K562 (cell line): ENCODE measurements at regions not wholly inside any gene's neighbourhood (a gene's known extent, or its start where the extent isn't known, plus 50 kb on each side); places are given as distances from the start of the nearest gene placed in this dataset.

Source experiments
- ATAC-seq: fragments of 200-7000 bp; cut with Tn5 transposase; 3 replicates; pipeline ENCODE4 v1.9.1; 2020; ENCODE audit warnings: moderate library complexity
- BruUV-seq: library from RNA; stranded (reverse); fragments of 400-500 nt; replicated peaks from 2 replicates; lab custom pipeline; 2021; lab: Mats Ljungman, UMichigan
- CTCF ChIA-PET: fragments of 300-600 bp; formaldehyde crosslinking; extraction: SDS; loops from one replicate; lab custom pipeline; 2021; ENCODE audit warnings: low intra/inter-chr PET ratio; lab: Yijun Ruan, JAX
- POLR2A ChIA-PET: fragments of 300-600, 350-650 bp; sonication (Branson Sonifier 250); formaldehyde crosslinking; extraction: SDS; loops from one replicate; lab custom pipeline; 2021; ENCODE audit warnings: antibody characterized with exemption, inconsistent platforms; lab: Yijun Ruan, JAX
- DNase-seq, 4 experiments: peaks; one replicate each; pipeline versions ENCODE4 v3.0.0 to v3.0.0-alpha.2; 2011 to 2018; ENCODE audit warnings: low spot score in 3 of 4, mixed read lengths in 3 of 4; ENCODE audit errors: extremely low read depth in 1 of 4
- FAIRE-seq: peaks from 2 replicates; lab custom pipeline; 2011; peaks lifted over from hg19 to GRCh38; lab: Jason Lieb, UNC
- H2AFZ ChIP-seq: 2 replicates; pipeline ENCODE4 v1.6.0; 2011; ENCODE audit warnings: low read depth, low read length, control low read depth, inconsistent platforms
- H3K27ac ChIP-seq: fragments of 200-600 bp; 3 replicates; pipeline ENCODE4 v1.8.0; 2011; ENCODE audit warnings: low read depth, mild to moderate bottlenecking, control low read depth, inconsistent platforms, low read length, moderate library complexity, mixed read lengths; ENCODE audit errors: extremely low read depth
- H3K27me3 ChIP-seq, 2 experiments: fragments of 300-600 bp in 1 of 2; 2 replicates in 1 of 2; 3 replicates in 1 of 2; pipeline versions ENCODE4 v1.6.0 to v1.8.0; 2011; ENCODE audit warnings: inconsistent platforms in 2 of 2, low read length in 2 of 2, mild to moderate bottlenecking in 1 of 2, mixed read lengths in 1 of 2, moderate library complexity in 1 of 2; ENCODE audit not compliant: control insufficient read depth in 2 of 2, insufficient read depth in 2 of 2
- H3K36me3 ChIP-seq: fragments of 300-600 bp; 3 replicates; pipeline ENCODE4 v1.8.0; 2011; ENCODE audit warnings: mild to moderate bottlenecking, low read length, inconsistent platforms; ENCODE audit not compliant: control insufficient read depth, insufficient read depth
- H3K4me1 ChIP-seq, 2 experiments: fragments of 200-600 bp in 1 of 2; replicated peaks in 1 of 2; 2 replicates in 1 of 2; 3 replicates in 1 of 2; pipeline versions ENCODE4 v1.5.1 to v1.8.0; 2011; ENCODE audit warnings: inconsistent platforms in 2 of 2, low read length in 2 of 2, mild to moderate bottlenecking in 1 of 2, mixed read lengths in 1 of 2, moderate library complexity in 1 of 2; ENCODE audit not compliant: control insufficient read depth in 2 of 2, insufficient read depth in 2 of 2
- H3K4me2 ChIP-seq: 2 replicates; pipeline ENCODE4 v1.6.1; 2011; ENCODE audit warnings: low read length, control low read depth, inconsistent platforms, mixed read lengths; ENCODE audit not compliant: insufficient read depth
- H3K4me3 ChIP-seq: fragments of 200-600 bp; sonication (generic), shearing (Covaris generic); 2 replicates; pipeline ENCODE4 v1.5.1; 2016; ENCODE audit warnings: control low read depth, inconsistent platforms
- H3K79me2 ChIP-seq: fragments of 200-600 bp; 3 replicates; pipeline ENCODE4 v1.8.0; 2011; ENCODE audit warnings: low read length, inconsistent platforms; ENCODE audit not compliant: control insufficient read depth, insufficient read depth
- H3K9ac ChIP-seq, 2 experiments: 2 replicates each; pipeline versions ENCODE4 v1.6.0 to v1.6.1; 2011; ENCODE audit warnings: low read depth in 2 of 2, low read length in 2 of 2, control low read depth in 1 of 2, inconsistent platforms in 1 of 2, mild to moderate bottlenecking in 1 of 2, mixed read lengths in 1 of 2; ENCODE audit not compliant: insufficient read depth in 1 of 2
- H3K9me1 ChIP-seq: one replicate; pipeline ENCODE4 v1.6.0; 2011; ENCODE audit warnings: inconsistent platforms, mild to moderate bottlenecking, low read length, moderate library complexity; ENCODE audit not compliant: control insufficient read depth, insufficient read depth
- H3K9me3 ChIP-seq: replicated peaks from 2 replicates; pipeline ENCODE4 v1.5.1; 2011; ENCODE audit warnings: low read depth, low read length, inconsistent platforms; ENCODE audit not compliant: control insufficient read depth, insufficient read depth
- H4K20me1 ChIP-seq: replicated peaks from 2 replicates; pipeline ENCODE4 v1.6.1; 2011; ENCODE audit warnings: low read length, inconsistent platforms, mixed read lengths; ENCODE audit not compliant: control insufficient read depth, insufficient read depth
- ATF1 ChIP-seq, 2 experiments: fragments of 450-650 bp in 1 of 2; IDR thresholded peaks; 2 replicates each; pipeline ENCODE4 v1.6.1; 2016; ENCODE audit warnings: missing compliant biosample characterization in 1 of 2, missing genetic modification characterization in 1 of 2
- ERF ChIP-seq: fragments of 450-650 bp; formaldehyde crosslinking; IDR thresholded peaks from 2 replicates; pipeline ENCODE4 v1.4.0; 2020; ENCODE audit warnings: mild to moderate bottlenecking, mixed read lengths
- KDM2B ChIP-seq: fragments of 250-450 bp; sonication (Bioruptor Pico); IDR thresholded peaks from 2 replicates; pipeline ENCODE4 v1.8.0; 2021; ENCODE audit warnings: mild to moderate bottlenecking, moderate library complexity
- MTA1 ChIP-seq: fragments of 450-650 bp; IDR thresholded peaks from 2 replicates; pipeline ENCODE4 v1.6.1; 2017; ENCODE audit warnings: borderline replicate concordance
- PCBP2 ChIP-seq: fragments of 200-400 bp; formaldehyde crosslinking; IDR thresholded peaks from 2 replicates; pipeline ENCODE4 v1.6.1; 2018; ENCODE audit warnings: low read length, low read depth, mild to moderate bottlenecking, moderate library complexity; ENCODE audit not compliant: poor library complexity, severe bottlenecking
- PHB2 ChIP-seq: fragments of 450-650 bp; IDR thresholded peaks from 2 replicates; pipeline ENCODE4 v1.6.1; 2017; ENCODE audit warnings: low read depth
- PREB ChIP-seq: sonication (generic); formaldehyde crosslinking; IDR thresholded peaks from 2 replicates; pipeline ENCODE4 v1.8.1; 2023; ENCODE audit warnings: mild to moderate bottlenecking, missing genetic modification reagents
- SMAD3 ChIP-seq: fragments of 450-650 bp; formaldehyde crosslinking; conservative IDR thresholded peaks from 2 replicates; pipeline ENCODE4 v1.4.0; 2020; ENCODE audit warnings: mild to moderate bottlenecking
- TAL1 ChIP-seq: fragments of 450-650 bp; IDR thresholded peaks from 2 replicates; pipeline ENCODE4 v1.6.1; 2016; ENCODE audit warnings: mild to moderate bottlenecking
- TRIM24 ChIP-seq, 2 experiments: fragments of 450-650 bp; IDR thresholded peaks; 2 replicates each; pipeline ENCODE4 v1.6.1; 2016
- ZFP36 ChIP-seq: fragments of 150-350 bp; IDR thresholded peaks from 2 replicates; pipeline ENCODE4 v1.6.1; 2018; ENCODE audit warnings: low read length, low read depth; ENCODE audit not compliant: partially characterized antibody
- ZKSCAN1 ChIP-seq: fragments of 150-350 bp; IDR thresholded peaks from 2 replicates; pipeline ENCODE4 v1.6.1; 2016; ENCODE audit warnings: low read depth, low read length
- ZNF347 ChIP-seq: fragments of 450-650 bp; formaldehyde crosslinking; IDR thresholded peaks from 2 replicates; pipeline ENCODE4 v1.4.0; 2020; ENCODE audit warnings: low read depth, mild to moderate bottlenecking, moderate library complexity
- ZNF695 ChIP-seq: fragments of 450-650 bp; formaldehyde crosslinking; IDR thresholded peaks from 2 replicates; pipeline ENCODE4 v1.4.0; 2020; ENCODE audit warnings: mild to moderate bottlenecking, moderate library complexity
- ZNF699 ChIP-seq: fragments of 250-450 bp; sonication (Bioruptor Pico); IDR thresholded peaks from 2 replicates; pipeline ENCODE4 v1.8.0; 2021; ENCODE audit warnings: mild to moderate bottlenecking, moderate library complexity; ENCODE audit not compliant: insufficient replicate concordance
- WGBS: fragments of 100-300 bp; shearing (Covaris generic); methylation state at CpG from one replicate; pipeline ENCODE4 v1.1.6; 2016; ENCODE audit warnings: low coverage, mixed read lengths; ENCODE audit not compliant: insufficient coverage; ENCODE audit errors: missing lambda C conversion rate; 5-methylcytosine and 5-hydroxymethylcytosine counted together
- in situ Hi-C: fragments of 300-500 bp; cut with MboI; formaldehyde crosslinking; loops from 4 replicates; pipeline ENCODE4 v1.15.0; 2018; ENCODE audit warnings: inconsistent platforms, mixed read lengths
- intact Hi-C: fragments of 100-400 bp; cut with micrococcal nuclease; formaldehyde crosslinking; loops from 2 replicates; pipeline ENCODE4 v1.14.2; 2022
- TF ChIP-seq, protein P1 (sequence below), 2 experiments: fragments of 450-650 bp in 1 of 2; IDR thresholded peaks; 2 replicates each; pipeline ENCODE4 v1.6.1; 2011 to 2017; ENCODE audit warnings: low read depth in 2 of 2, antibody characterized with exemption in 1 of 2, borderline replicate concordance in 1 of 2, low read length in 1 of 2, mild to moderate bottlenecking in 1 of 2, mixed read lengths in 1 of 2; ENCODE audit not compliant: control insufficient read depth in 1 of 2

DNA sequence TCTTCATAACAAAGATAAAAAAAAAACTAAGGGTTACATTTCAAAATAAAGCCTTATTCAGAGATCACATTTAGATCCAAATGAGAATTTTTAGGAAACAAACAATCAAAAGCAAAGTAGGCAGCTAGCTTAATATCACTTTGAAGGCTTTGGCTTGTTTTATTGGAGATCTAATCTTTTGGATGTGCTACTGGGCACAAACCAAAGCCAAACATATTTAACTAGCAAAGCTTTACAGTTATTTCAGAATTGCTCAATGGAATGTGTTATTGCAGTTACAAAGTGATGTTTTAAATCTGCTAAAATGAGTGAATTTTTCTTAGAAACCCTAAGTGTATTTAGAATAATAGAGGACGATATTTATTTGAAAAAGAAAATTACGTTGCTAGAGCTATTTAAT is 114.7 kb upstream of the KLHL1 start:
- 0% methylated on average over 2 of the region's 2 CpGs for WGBS
- no peaks in the 10 kb centered on the region for H4K20me1 ChIP-seq
- no peak overlapping the region for H3K9ac ChIP-seq
- DNase-seq (no peak), FAIRE-seq (no peak), ATAC-seq (no peak)
- no peaks in the 10 kb centered on the region for H3K9me1 ChIP-seq
- POLR2A ChIA-PET: no interaction called here
- intact Hi-C loops (no loop called here), in situ Hi-C loops (no loop called here)
- no peaks in the 10 kb centered on the region for H3K27me3 ChIP-seq
- CTCF ChIA-PET: no interaction called here
- no peaks in the 10 kb centered on the region for H3K4me1 ChIP-seq
- TF ChIP-seq ZFP36 (no peak), KDM2B (CRISPR knock-in tag) (no peak), ZKSCAN1 (no peak), ATF1 (CRISPR knock-in tag; IDR thresholded peaks at IDR 0.05) (no peak), ATF1 (tag; IDR thresholded peaks at IDR 0.05) (no peak), PREB (CRISPR knock-in tag) (no peak), TAL1 (no peak), PCBP2 (no peak), TRIM24 (IDR thresholded peaks at IDR 0.05) (no peak), ERF (no peak), ZNF347 (CRISPR knock-in tag) (no peak), ZNF699 (CRISPR knock-in tag) (no peak), PHB2 (no peak), SMAD3 (CRISPR knock-in tag) (no peak), MTA1 (no peak), ZNF695 (no peak)
- TF ChIP-seq, protein P1, sequence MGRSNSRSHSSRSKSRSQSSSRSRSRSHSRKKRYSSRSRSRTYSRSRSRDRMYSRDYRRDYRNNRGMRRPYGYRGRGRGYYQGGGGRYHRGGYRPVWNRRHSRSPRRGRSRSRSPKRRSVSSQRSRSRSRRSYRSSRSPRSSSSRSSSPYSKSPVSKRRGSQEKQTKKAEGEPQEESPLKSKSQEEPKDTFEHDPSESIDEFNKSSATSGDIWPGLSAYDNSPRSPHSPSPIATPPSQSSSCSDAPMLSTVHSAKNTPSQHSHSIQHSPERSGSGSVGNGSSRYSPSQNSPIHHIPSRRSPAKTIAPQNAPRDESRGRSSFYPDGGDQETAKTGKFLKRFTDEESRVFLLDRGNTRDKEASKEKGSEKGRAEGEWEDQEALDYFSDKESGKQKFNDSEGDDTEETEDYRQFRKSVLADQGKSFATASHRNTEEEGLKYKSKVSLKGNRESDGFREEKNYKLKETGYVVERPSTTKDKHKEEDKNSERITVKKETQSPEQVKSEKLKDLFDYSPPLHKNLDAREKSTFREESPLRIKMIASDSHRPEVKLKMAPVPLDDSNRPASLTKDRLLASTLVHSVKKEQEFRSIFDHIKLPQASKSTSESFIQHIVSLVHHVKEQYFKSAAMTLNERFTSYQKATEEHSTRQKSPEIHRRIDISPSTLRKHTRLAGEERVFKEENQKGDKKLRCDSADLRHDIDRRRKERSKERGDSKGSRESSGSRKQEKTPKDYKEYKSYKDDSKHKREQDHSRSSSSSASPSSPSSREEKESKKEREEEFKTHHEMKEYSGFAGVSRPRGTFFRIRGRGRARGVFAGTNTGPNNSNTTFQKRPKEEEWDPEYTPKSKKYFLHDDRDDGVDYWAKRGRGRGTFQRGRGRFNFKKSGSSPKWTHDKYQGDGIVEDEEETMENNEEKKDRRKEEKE (IDR thresholded peaks at IDR 0.05; ENCODE audit: borderline replicate concordance in 1 of 2, control insufficient read depth in 1 of 2, low read depth in 2 of 2, low read length in 1 of 2): no peak
- H3K4me3 ChIP-seq: no peak overlapping the region
- no peaks in the 10 kb centered on the region for H3K36me3 ChIP-seq
- no peak overlapping the region for H2AFZ ChIP-seq
- no peak overlapping the region for H3K4me2 ChIP-seq
- H3K9me3 ChIP-seq: no peaks in the 10 kb centered on the region
- H3K27ac ChIP-seq: no peak overlapping the region
- no TSS peak for BruUV-seq
- no peaks in the 10 kb centered on the region for H3K79me2 ChIP-seq
